Vagina (tissue), 2 donors: ENCODE measurements at regions not wholly inside any gene's neighbourhood (a gene's known extent, or its start where the extent isn't known, plus 50 kb on each side); places are given as distances from the start of the nearest gene placed in this dataset.

ENCODE experiments used
- POLR2A ChIP-seq, 2 donors: fragments of 450-650 bp; IDR thresholded peaks; one replicate each; pipeline ENCODE4 v1.6.1; 2017; ENCODE audit warnings: antibody characterized with exemption in 2 of 2, mild to moderate bottlenecking in 2 of 2, moderate library complexity in 2 of 2
- TF ChIP-seq, protein P1 (sequence below), 3 experiments: fragments of 450-650 bp in 2 of 3; fragments of 200-600 bp in 1 of 3; sonication (generic) in 1 of 3; IDR thresholded peaks; one replicate each; pipeline ENCODE4 v1.5.1; 2017 to 2019; ENCODE audit warnings: antibody characterized with exemption in 3 of 3, mild to moderate bottlenecking in 2 of 3, moderate library complexity in 2 of 3

DNA sequence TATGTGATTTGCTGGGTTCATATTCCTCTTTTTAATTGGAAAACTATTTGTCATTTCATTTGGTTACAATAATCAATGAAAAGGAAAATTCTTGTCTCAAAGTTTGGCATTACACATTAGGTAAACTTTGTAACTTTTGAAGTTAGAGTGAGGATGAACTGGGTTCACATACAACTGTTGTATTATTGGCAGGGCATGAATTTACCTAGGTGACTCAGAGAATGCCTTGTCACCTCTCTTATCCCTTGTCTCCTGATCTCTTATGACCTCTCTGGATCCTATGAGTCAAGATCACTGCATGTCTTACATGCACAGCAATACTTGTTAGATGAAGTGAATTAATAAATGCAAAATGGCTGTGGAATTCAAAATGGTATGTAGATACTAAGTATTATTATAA lies 563.4 kb upstream of the GCFC2 start:
- TF ChIP-seq, protein P1, sequence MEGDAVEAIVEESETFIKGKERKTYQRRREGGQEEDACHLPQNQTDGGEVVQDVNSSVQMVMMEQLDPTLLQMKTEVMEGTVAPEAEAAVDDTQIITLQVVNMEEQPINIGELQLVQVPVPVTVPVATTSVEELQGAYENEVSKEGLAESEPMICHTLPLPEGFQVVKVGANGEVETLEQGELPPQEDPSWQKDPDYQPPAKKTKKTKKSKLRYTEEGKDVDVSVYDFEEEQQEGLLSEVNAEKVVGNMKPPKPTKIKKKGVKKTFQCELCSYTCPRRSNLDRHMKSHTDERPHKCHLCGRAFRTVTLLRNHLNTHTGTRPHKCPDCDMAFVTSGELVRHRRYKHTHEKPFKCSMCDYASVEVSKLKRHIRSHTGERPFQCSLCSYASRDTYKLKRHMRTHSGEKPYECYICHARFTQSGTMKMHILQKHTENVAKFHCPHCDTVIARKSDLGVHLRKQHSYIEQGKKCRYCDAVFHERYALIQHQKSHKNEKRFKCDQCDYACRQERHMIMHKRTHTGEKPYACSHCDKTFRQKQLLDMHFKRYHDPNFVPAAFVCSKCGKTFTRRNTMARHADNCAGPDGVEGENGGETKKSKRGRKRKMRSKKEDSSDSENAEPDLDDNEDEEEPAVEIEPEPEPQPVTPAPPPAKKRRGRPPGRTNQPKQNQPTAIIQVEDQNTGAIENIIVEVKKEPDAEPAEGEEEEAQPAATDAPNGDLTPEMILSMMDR (IDR thresholded peaks at IDR 0.05) = no peak
- TF ChIP-seq POLR2A (IDR thresholded peaks at IDR 0.05) = no peak
